ENCODE measurements at regions not wholly inside any gene's neighbourhood (a gene's known extent, or its start where the extent isn't known, plus 50 kb on each side); places are given as distances from the start of the nearest gene placed in this dataset.
"Not testable (repeated sequence)": the region's sequence is repeated elsewhere in the genome, so short reads cannot be mapped to it uniquely, and the experiment has no call there.

DNA sequence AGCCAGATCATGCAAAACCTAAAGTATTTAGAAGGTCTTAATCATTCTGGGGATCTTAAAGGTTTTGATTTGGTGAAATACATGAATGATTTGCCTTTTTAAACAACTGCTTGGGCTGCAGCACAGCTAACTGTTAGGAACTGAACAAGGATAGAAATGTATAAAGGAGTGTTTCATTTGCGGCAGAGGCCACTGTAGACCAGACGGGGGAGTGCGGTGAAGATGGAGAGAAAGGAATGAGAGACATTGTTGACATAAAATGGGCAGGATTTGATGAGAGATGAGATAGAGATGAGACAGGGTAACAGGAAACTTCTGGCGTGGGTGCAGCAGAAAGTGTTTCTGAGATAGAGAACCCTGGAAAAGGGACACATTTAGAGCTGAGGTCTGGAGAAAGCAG, 308.1 kb downstream of the TMX3 start:
- no peak overlapping the region for H3K27ac Mint-ChIP-seq
- no peak for DNase-seq
- intact Hi-C loops (cut with micrococcal nuclease) = no loop called here
- CTCF ChIA-PET = no interaction called here
- H3K9me3 Mint-ChIP-seq = peaks cover 2% of the 10 kb centered on the region
- H3K4me3 Mint-ChIP-seq = no peak overlapping the region
- no peaks in the 10 kb centered on the region for H3K27me3 Mint-ChIP-seq (ENCODE audit: low read depth)
- H3K36me3 Mint-ChIP-seq (ENCODE audit: low read depth) = no peaks in the 10 kb centered on the region
- no peaks in the 10 kb centered on the region for H3K4me1 Mint-ChIP-seq (ENCODE audit: low read depth)

DNA sequence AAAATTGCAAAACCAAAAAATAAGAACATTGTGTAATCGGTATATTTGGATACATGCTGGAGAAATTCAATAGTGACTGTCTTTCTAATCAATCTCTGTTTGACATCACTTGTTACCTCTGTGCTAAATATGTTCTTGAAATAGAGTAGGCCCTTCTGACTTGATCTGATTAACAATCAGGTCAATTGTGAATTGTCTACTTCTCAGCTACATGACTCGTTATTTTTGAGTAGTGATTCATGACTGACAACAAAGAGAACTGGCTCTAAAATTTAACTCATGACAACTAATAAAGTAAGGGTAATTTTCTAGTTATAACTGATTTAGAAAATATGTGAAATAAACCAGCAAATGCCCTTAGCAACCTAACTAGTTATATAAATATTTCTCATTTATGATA, 312.1 kb downstream of the TMX3 start:
- H3K9me3 Mint-ChIP-seq = peaks cover 2% of the 10 kb centered on the region
- no peak for DNase-seq
- no peaks in the 10 kb centered on the region for H3K4me1 Mint-ChIP-seq (ENCODE audit: low read depth)
- CTCF ChIA-PET = no interaction called here
- no peak overlapping the region for H3K27ac Mint-ChIP-seq
- H3K4me3 Mint-ChIP-seq = no peak overlapping the region
- intact Hi-C loops (cut with micrococcal nuclease) = no loop called here
- no peaks in the 10 kb centered on the region for H3K36me3 Mint-ChIP-seq (ENCODE audit: low read depth)
- H3K27me3 Mint-ChIP-seq (ENCODE audit: low read depth) = no peaks in the 10 kb centered on the region

DNA sequence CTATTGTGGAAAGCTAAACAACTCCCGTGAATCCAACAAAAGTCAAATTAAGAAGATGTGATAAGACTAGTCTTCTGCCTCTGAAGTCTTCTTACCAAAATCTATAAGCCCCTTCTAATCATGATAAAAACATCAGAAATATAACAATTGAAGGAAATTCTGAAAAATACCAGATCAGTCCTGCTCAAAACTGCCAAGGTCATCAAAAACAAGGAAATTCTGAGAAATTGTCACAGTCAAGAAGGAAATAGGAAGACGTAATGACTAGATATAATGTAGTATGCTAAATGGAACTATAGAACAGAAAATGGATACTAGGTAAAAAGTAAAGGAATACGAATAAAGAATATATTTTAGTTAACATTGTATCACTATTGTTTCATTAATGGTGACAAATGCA, 314.0 kb downstream of the TMX3 start:
- intact Hi-C loops (cut with micrococcal nuclease) = no loop called here
- no peak for DNase-seq
- no peak overlapping the region for H3K4me3 Mint-ChIP-seq
- no peak overlapping the region for H3K27ac Mint-ChIP-seq
- no peaks in the 10 kb centered on the region for H3K4me1 Mint-ChIP-seq (ENCODE audit: low read depth)
- CTCF ChIA-PET = no interaction called here
- no peaks in the 10 kb centered on the region for H3K36me3 Mint-ChIP-seq (ENCODE audit: low read depth)
- H3K9me3 Mint-ChIP-seq = peaks cover 2% of the 10 kb centered on the region
- H3K27me3 Mint-ChIP-seq (ENCODE audit: low read depth) = no peaks in the 10 kb centered on the region

DNA sequence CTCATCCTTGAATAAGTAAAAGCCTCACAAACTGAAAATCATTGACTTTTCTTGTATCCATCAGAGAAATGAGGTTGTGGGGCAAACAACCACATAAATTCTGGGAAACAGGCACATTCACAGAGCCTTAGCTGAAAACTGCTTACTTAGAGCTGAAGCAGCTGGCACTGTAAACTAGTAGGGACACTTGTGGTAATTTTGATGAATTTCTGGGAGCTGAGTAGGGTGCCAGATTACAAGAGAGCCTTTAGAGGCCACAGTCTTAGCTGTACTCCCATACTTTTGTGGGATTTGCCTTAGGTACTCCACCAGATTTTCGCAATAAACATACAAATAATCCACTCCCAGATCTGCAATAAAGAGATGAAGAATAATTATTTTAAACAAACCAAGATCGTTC, 315.2 kb downstream of the TMX3 start:
- Mint-ChIP-seq H3K9me3 (peaks cover 2% of the 10 kb centered on the region), H3K27me3 (ENCODE audit: low read depth) (no peaks in the 10 kb centered on the region), H3K4me3 (no peak overlapping the region), H3K27ac (no peak overlapping the region), H3K36me3 (ENCODE audit: low read depth) (no peaks in the 10 kb centered on the region), H3K4me1 (ENCODE audit: low read depth) (no peaks in the 10 kb centered on the region)
- intact Hi-C loops (cut with micrococcal nuclease) = no loop called here
- no peak for DNase-seq
- CTCF ChIA-PET = no interaction called here

DNA sequence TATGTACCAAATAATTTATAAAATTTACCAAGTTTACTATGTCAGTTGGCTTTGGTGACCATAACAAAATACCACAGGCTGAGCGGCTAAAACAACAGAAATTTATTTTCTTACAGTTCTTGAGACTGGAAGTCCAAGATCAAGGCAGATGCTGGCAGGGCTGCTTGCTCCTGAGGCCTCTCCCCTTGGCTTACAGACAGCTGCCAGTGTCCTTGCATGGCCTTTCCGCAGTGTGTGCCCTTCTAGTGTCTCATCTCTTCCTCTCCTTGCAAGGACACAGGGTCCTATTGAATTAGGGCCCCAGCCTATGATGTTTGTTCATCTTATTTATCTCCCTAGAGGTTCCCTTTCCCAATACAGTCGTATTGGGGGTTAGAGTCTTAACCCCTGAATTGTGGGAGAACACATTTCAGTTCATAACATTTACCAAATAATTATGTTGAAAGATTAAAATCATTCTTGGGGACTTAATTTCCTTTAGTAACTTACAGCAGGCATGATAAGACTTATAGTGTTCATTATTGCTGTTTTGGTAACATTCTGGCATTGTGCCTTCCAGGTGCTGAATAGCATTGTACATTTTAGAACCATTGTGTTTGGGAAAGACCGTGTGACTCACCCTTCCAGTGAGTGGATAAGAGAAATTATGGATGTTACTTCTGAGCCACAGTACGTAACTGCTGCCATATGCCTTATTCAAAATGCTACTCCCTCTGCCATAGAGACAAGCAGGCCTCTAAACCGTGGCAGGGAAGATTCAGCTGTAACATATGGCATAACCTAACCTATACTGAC, 317.5 kb downstream of the TMX3 start:
- no peak for DNase-seq
- Mint-ChIP-seq H3K9me3 (no peaks in the 10 kb centered on the region), H3K4me3 (no peak overlapping the region), H3K27me3 (ENCODE audit: low read depth) (no peaks in the 10 kb centered on the region), H3K27ac (no peak overlapping the region), H3K36me3 (ENCODE audit: low read depth) (no peaks in the 10 kb centered on the region), H3K4me1 (ENCODE audit: low read depth) (no peaks in the 10 kb centered on the region)
- intact Hi-C loops (cut with micrococcal nuclease) = no loop called here
- CTCF ChIA-PET = interaction anchor here (0.6 kb wide), 1 partner anchor 423 kb away, joined by 3 read pairs; no protein-coding TSS in a partner anchor

DNA sequence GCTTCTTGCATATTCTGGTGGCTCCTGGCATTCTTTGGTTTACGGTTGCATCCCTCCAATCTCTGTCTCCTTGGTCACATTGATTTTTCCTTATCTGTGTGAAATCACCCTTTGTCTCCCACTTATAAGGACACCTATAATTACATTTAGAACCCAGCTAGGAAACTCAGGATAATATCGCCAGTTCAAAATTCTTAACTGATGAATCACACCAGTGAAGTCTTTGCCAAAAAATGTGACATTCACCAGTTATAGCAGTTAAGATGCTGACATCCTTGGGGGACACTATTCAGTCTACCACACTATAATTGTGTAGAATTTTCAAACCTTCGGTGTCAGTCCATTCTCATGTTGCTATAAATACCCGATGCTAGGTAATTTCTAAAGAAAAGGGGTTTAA, 320.2 kb downstream of the TMX3 start:
- Mint-ChIP-seq H3K27me3 (ENCODE audit: low read depth) (no peaks in the 10 kb centered on the region), H3K27ac (no peak overlapping the region), H3K36me3 (ENCODE audit: low read depth) (no peaks in the 10 kb centered on the region), H3K4me1 (ENCODE audit: low read depth) (no peaks in the 10 kb centered on the region), H3K9me3 (no peaks in the 10 kb centered on the region), H3K4me3 (no peak overlapping the region)
- intact Hi-C loops (cut with micrococcal nuclease) = no loop called here
- DNase-seq = no peak
- CTCF ChIA-PET = no interaction called here

DNA sequence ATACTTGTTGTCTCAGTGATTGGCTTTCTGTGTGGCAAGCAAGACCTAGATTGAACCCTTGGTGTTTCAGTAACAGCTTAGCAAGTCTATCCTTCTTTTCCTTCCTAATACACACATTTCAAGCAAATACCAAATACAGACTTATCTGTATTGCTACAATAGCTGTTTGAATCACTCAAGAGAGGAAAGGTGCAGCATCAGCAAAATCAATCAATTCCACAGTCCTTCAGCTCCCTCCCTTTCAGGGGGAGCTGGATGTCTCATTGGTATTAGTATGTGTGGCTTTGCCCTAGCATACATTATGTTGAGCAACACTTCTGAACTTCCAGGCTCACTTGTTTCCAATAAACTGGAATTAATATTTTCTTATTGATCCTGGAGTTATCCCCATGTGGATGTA, 323.1 kb downstream of the TMX3 start:
- CTCF ChIA-PET = no interaction called here
- no peak overlapping the region for H3K27ac Mint-ChIP-seq
- H3K9me3 Mint-ChIP-seq = no peaks in the 10 kb centered on the region
- intact Hi-C loops (cut with micrococcal nuclease) = no loop called here
- H3K4me3 Mint-ChIP-seq = no peak overlapping the region
- H3K27me3 Mint-ChIP-seq (ENCODE audit: low read depth) = no peaks in the 10 kb centered on the region
- no peak for DNase-seq
- no peaks in the 10 kb centered on the region for H3K36me3 Mint-ChIP-seq (ENCODE audit: low read depth)
- H3K4me1 Mint-ChIP-seq (ENCODE audit: low read depth) = no peaks in the 10 kb centered on the region

DNA sequence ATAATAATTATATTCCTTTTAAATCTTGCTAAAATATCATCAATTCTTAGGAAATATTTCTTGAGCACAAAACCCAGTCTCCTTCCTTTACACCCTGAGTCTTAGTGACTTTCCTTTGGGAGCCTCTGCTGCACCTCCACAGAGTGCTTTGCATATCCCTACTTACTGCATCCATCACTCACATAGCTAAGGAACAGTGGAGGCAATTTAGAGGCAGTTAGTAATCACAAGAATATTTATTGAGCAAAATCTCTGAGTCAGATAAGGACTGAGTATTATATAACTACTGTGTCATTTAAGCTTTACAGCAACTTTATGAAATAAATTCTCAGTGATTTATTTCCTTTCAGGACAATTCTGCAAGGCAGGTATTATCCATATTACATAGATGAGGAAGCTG, 327.7 kb downstream of the TMX3 start:
- Mint-ChIP-seq H3K36me3 (ENCODE audit: low read depth) (no peaks in the 10 kb centered on the region), H3K27ac (no peak overlapping the region), H3K9me3 (no peaks in the 10 kb centered on the region), H3K4me1 (ENCODE audit: low read depth) (no peaks in the 10 kb centered on the region), H3K4me3 (no peak overlapping the region), H3K27me3 (ENCODE audit: low read depth) (no peaks in the 10 kb centered on the region)
- intact Hi-C loops (cut with micrococcal nuclease) = no loop called here
- DNase-seq = no peak
- CTCF ChIA-PET = no interaction called here

DNA sequence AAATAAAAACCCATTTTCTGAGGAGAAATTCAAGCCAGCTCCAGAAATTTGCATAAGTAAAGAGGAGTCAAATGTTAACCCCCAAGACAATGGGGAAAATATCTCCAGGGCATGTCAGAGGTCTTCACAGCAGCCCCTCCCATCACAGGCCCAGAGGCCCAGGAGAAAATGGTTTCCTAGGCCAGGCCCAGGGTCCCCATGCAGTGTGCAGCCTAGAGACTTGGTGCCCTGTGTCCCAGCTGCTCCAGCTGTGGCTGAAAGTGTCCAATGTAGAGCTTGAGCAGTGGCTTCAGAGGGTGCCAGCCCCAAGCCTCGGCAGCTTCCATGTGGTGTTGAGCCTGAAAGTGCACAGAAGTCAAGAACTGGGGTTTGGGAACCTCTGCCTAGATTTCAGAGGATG, 330.9 kb downstream of the TMX3 start:
- CTCF ChIA-PET; H3K36me3 Mint-ChIP-seq (ENCODE audit: low read depth); DNase-seq; H3K4me3 Mint-ChIP-seq; H3K27me3 Mint-ChIP-seq (ENCODE audit: low read depth); intact Hi-C loops (cut with micrococcal nuclease); H3K9me3 Mint-ChIP-seq; H3K4me1 Mint-ChIP-seq (ENCODE audit: low read depth); H3K27ac Mint-ChIP-seq: not testable (repeated sequence)

DNA sequence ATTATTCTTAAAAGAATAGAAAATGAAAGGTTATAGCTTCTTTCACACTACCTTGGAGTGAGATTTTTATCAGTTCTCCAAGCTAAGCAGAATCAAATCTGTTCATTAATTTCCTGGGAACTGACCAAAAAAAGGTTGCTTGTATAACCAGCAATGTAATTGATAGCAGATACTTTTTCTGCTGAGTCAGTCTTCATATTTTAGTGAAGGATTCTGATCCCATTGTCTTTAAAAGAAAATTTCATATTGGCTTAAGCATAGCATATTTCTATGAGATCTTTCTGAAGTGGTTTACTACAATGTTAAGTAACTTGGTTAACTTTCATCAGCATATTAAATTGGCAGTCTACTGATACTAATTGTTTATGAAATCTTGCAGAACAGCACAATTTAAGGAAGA, 338.0 kb downstream of the TMX3 start:
- DNase-seq = no peak
- intact Hi-C loops (cut with micrococcal nuclease) = no loop called here
- Mint-ChIP-seq H3K4me1 (ENCODE audit: low read depth) (no peaks in the 10 kb centered on the region), H3K27me3 (ENCODE audit: low read depth) (no peaks in the 10 kb centered on the region), H3K9me3 (no peaks in the 10 kb centered on the region), H3K4me3 (no peak overlapping the region), H3K36me3 (ENCODE audit: low read depth) (no peaks in the 10 kb centered on the region), H3K27ac (no peak overlapping the region)
- CTCF ChIA-PET = no interaction called here

DNA sequence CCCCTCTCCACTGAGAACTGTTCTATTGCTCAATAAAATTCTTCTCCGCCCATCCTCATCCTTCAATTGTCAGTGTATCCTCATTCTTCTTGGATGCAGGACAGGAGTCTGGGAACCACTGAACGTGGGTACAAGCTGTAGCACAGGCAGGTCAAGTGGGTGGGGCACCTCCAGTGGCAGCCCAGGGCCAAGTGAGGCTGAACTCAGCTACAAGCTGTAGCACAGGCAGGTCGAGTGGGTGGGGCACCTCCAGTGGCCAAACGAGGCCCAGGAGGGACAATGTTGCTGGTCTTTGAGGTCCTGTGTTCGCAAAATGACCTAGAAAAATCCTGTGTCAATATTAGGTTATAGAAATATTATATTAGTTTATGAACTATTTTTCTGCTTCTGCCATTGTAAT, 352.0 kb downstream of the TMX3 start:
- Mint-ChIP-seq H3K27me3 (ENCODE audit: low read depth) (no peaks in the 10 kb centered on the region), H3K4me3 (no peak overlapping the region), H3K27ac (no peak overlapping the region), H3K9me3 (peaks cover 3% of the 10 kb centered on the region), H3K4me1 (ENCODE audit: low read depth) (no peaks in the 10 kb centered on the region), H3K36me3 (ENCODE audit: low read depth) (no peaks in the 10 kb centered on the region)
- intact Hi-C loops (cut with micrococcal nuclease) = no loop called here
- CTCF ChIA-PET = no interaction called here
- no peak for DNase-seq

DNA sequence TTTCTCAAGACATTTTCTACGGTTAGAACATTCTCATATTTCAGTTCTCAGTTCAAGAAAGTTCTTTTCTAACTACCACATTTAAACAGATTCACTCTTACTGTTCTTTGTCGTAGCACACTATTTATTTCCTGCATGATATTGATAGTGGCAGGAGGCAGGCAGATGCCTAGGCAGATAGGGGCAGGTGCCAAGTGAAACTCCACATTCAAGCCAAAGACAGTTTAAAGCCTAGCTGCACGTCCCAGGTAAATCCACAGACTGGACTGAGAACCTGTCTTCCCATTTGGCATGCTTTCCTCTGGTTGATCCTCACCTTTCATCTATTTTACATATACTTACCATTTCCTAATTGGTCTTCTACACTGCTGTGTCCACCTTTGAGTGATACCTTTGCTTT, 359.3 kb downstream of the TMX3 start:
- no peak for DNase-seq
- H3K27ac Mint-ChIP-seq = no peak overlapping the region
- intact Hi-C loops (cut with micrococcal nuclease) = loop anchor here (5.0 kb wide), 1 partner anchor 923 kb away; no protein-coding TSS in a partner anchor
- H3K27me3 Mint-ChIP-seq (ENCODE audit: low read depth) = no peaks in the 10 kb centered on the region
- H3K36me3 Mint-ChIP-seq (ENCODE audit: low read depth) = no peaks in the 10 kb centered on the region
- H3K9me3 Mint-ChIP-seq = peaks cover 9% of the 10 kb centered on the region
- no peaks in the 10 kb centered on the region for H3K4me1 Mint-ChIP-seq (ENCODE audit: low read depth)
- no peak overlapping the region for H3K4me3 Mint-ChIP-seq
- CTCF ChIA-PET = interaction anchor here (0.7 kb wide), 1 partner anchor 8 kb away, joined by 3 read pairs; no protein-coding TSS in a partner anchor

DNA sequence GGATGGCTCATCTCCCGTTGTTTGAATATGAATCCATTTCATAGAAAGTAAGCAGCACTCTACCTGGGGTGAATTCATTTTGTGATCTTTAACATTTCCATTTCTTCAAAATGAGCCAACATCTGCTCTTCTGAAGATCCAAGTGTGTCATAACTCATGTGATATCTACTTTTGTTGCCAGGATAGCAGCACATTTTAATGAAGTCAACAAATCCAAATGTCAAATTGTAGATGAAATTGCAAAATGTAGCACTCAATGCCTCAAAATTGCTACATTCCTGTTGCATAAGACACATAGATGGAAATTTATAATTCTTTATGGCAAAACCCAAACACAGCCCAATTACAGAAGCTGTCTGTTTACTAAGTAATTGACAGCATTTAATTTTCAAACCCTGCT, 360.7 kb downstream of the TMX3 start:
- CTCF ChIA-PET = no interaction called here
- DNase-seq = no peak
- Mint-ChIP-seq H3K27me3 (ENCODE audit: low read depth) (no peaks in the 10 kb centered on the region), H3K9me3 (peaks cover 9% of the 10 kb centered on the region), H3K36me3 (ENCODE audit: low read depth) (no peaks in the 10 kb centered on the region), H3K4me1 (ENCODE audit: low read depth) (no peaks in the 10 kb centered on the region), H3K4me3 (no peak overlapping the region), H3K27ac (no peak overlapping the region)
- intact Hi-C loops (cut with micrococcal nuclease) = no loop called here
